ENCODE measurements at regions not wholly inside any gene's neighbourhood (a gene's known extent, or its start where the extent isn't known, plus 50 kb on each side); places are given as distances from the start of the nearest gene placed in this dataset.

GRCh38 chr20:63145156-63145555 is 70.8 kb downstream of the YTHDF1 start:
- Histone ChIP-seq H3K36me3 (no peaks in the 10 kb centered on the region), H3K27ac (no peak overlapping the region), H3K9me3 (peaks cover 0 to 23% (median 0%) of the 10 kb centered on the region in 4 donors), H3K27me3 (peaks cover 0 to 19% of the 10 kb centered on the region in 2 donors), H3K4me1 (no peaks in the 10 kb centered on the region), H3K4me3 (no peak overlapping the region)
- DNase-seq (ENCODE audit: low spot score in 2 of 2) = no peak
- 62 to 68% methylated on average over 4 of the region's 4 CpGs for WGBS, 2 donors
- TF ChIP-seq EP300 (IDR thresholded peaks at IDR 0.05) (no peak), POLR2A (IDR thresholded peaks at IDR 0.05) (no peak), CTCF (IDR thresholded peaks at IDR 0.05) (no peak)

GRCh38 chr20:63142933-63143332 is 73.0 kb downstream of the YTHDF1 start:
- Histone ChIP-seq H3K27ac (no peak overlapping the region), H3K9me3 (peaks cover 0 to 8% (median 0%) of the 10 kb centered on the region in 4 donors), H3K36me3 (no peaks in the 10 kb centered on the region), H3K4me3 (no peak overlapping the region), H3K4me1 (no peaks in the 10 kb centered on the region), H3K27me3 (peaks cover 0 to 11% of the 10 kb centered on the region in 2 donors)
- TF ChIP-seq POLR2A (IDR thresholded peaks at IDR 0.05) = no peak
- no peak for TF ChIP-seq EP300 (IDR thresholded peaks at IDR 0.05)
- no peak for DNase-seq (ENCODE audit: low spot score in 2 of 2)
- WGBS, 2 donors = 87% methylated on average over 9 of the region's 9 CpGs

- Histone ChIP-seq H3K27ac (no peak overlapping the region), H3K4me1 (no peaks in the 10 kb centered on the region), H3K4me3 (no peak overlapping the region), H3K9me3 (no peaks in the 10 kb centered on the region), H3K27me3 (peaks cover 0 to 11% of the 10 kb centered on the region in 2 donors), H3K36me3 (no peaks in the 10 kb centered on the region)
- WGBS, 2 donors = 72 to 77% methylated on average over 11 to 12 of the region's 12 CpGs
- no peak for DNase-seq (ENCODE audit: low spot score in 2 of 2)
- TF ChIP-seq CTCF (IDR thresholded peaks at IDR 0.05) (no peak), EP300 (IDR thresholded peaks at IDR 0.05) (no peak), POLR2A (IDR thresholded peaks at IDR 0.05) (no peak)
Measured at GRCh38 chr20:63141531-63141930, 74.4 kb downstream of the YTHDF1 start.

- Histone ChIP-seq H3K4me3 (no peak overlapping the region), H3K4me1 (no peaks in the 10 kb centered on the region), H3K9me3 (no peaks in the 10 kb centered on the region), H3K27ac (no peak overlapping the region), H3K27me3 (peaks cover 0 to 11% of the 10 kb centered on the region in 2 donors), H3K36me3 (no peaks in the 10 kb centered on the region)
- DNase-seq (ENCODE audit: low spot score in 2 of 2) = no peak
- WGBS, 2 donors = 77 to 82% methylated on average over 18 to 24 of the region's 24 CpGs
- TF ChIP-seq POLR2A (IDR thresholded peaks at IDR 0.05) = no peak
- no peak for TF ChIP-seq CTCF (IDR thresholded peaks at IDR 0.05)
- TF ChIP-seq EP300 (IDR thresholded peaks at IDR 0.05) = no peak
Measured at GRCh38 chr20:63140514-63141433, 75.2 kb downstream of the YTHDF1 start.

- no peak for DNase-seq (ENCODE audit: low spot score in 2 of 2)
- TF ChIP-seq POLR2A (IDR thresholded peaks at IDR 0.05) (no peak), CTCF (IDR thresholded peaks at IDR 0.05) (no peak), EP300 (IDR thresholded peaks at IDR 0.05) (no peak)
- WGBS, 2 donors = 75 to 80% methylated on average over 19 of the region's 19 CpGs
- Histone ChIP-seq H3K4me1 (no peaks in the 10 kb centered on the region), H3K4me3 (no peak overlapping the region), H3K27me3 (peaks cover 0 to 11% of the 10 kb centered on the region in 2 donors), H3K36me3 (no peaks in the 10 kb centered on the region), H3K27ac (no peak overlapping the region), H3K9me3 (no peaks in the 10 kb centered on the region)
Measured at GRCh38 chr20:63139837-63140236, 76.1 kb downstream of the YTHDF1 start.
